Endothelial cell of umbilical vein (primary cell): ENCODE measurements at regions not wholly inside any gene's neighbourhood (a gene's known extent, or its start where the extent isn't known, plus 50 kb on each side); places are given as distances from the start of the nearest gene placed in this dataset.
"Not testable (repeated sequence)": the region's sequence is repeated elsewhere in the genome, so short reads cannot be mapped to it uniquely, and the experiment has no call there.

ENCODE experiments used
- BruUV-seq: library from RNA; stranded (reverse); fragments of 400-500 nt; replicated peaks from 2 replicates; lab custom pipeline; 2021; lab: Mats Ljungman, UMichigan
- CTCF ChIA-PET: fragments of 300-600, 350-600 bp; sonication (Branson Sonifier 250); formaldehyde crosslinking; loops from one replicate; lab custom pipeline; 2021; ENCODE audit warnings: antibody characterized with exemption, inconsistent platforms; lab: Charles Lee
- POLR2A ChIA-PET: fragments of 300-600, 350-600 bp; sonication (Branson Sonifier 250); formaldehyde crosslinking; loops from one replicate; lab custom pipeline; 2021; ENCODE audit warnings: antibody characterized with exemption, inconsistent platforms; lab: Charles Lee
- DNase-seq: peaks from one replicate; pipeline ENCODE4 v3.0.0-alpha.2; 2011; ENCODE audit warnings: low read depth, low spot score
- FAIRE-seq: peaks from 2 replicates; lab custom pipeline; 2011; peaks lifted over from hg19 to GRCh38; lab: Jason Lieb, UNC
- H2AFZ ChIP-seq: 2 replicates; pipeline ENCODE4 v1.6.0; 2012; ENCODE audit warnings: low read depth, low read length, control low read depth, inconsistent platforms
- H3K27ac ChIP-seq: 2 replicates; pipeline ENCODE4 v1.5.1; 2011; ENCODE audit warnings: low read depth, mild to moderate bottlenecking, control low read depth, low read length, moderate library complexity; ENCODE audit not compliant: insufficient read depth
- H3K27me3 ChIP-seq, 2 experiments: 2 replicates each; pipeline versions ENCODE4 v1.6.0 to v1.6.1; 2011; ENCODE audit warnings: low read length in 2 of 2, mixed read lengths in 1 of 2; ENCODE audit not compliant: control insufficient read depth in 2 of 2, insufficient read depth in 2 of 2
- H3K36me3 ChIP-seq, 2 experiments: 2 replicates in 1 of 2; 3 replicates in 1 of 2; pipeline ENCODE4 v1.5.1; 2011; ENCODE audit warnings: low read length in 2 of 2, mild to moderate bottlenecking in 1 of 2, moderate library complexity in 1 of 2; ENCODE audit not compliant: control insufficient read depth in 2 of 2, insufficient read depth in 2 of 2; ENCODE audit errors: extremely low read depth in 1 of 2
- H3K4me1 ChIP-seq: 3 replicates; pipeline ENCODE4 v1.5.1; 2011; ENCODE audit warnings: mild to moderate bottlenecking, low read length; ENCODE audit not compliant: control insufficient read depth, insufficient read depth; ENCODE audit errors: extremely low read depth
- H3K4me2 ChIP-seq: 2 replicates; pipeline ENCODE4 v1.6.1; 2011; ENCODE audit warnings: low read length, control low read depth, mixed read lengths; ENCODE audit not compliant: insufficient read depth
- H3K4me3 ChIP-seq, 3 experiments: fragments of 200-600 bp in 1 of 3; sonication (generic), shearing (Covaris generic) in 1 of 3; replicated peaks in 1 of 3; 2 replicates each; pipeline ENCODE4 v1.5.1; 2011 to 2016; ENCODE audit warnings: control low read depth in 3 of 3, low read length in 3 of 3, mild to moderate bottlenecking in 2 of 3, inconsistent platforms in 1 of 3, low read depth in 1 of 3, moderate library complexity in 1 of 3; ENCODE audit not compliant: insufficient read depth in 1 of 3
- H3K79me2 ChIP-seq: 2 replicates; pipeline ENCODE4 v1.6.0; 2012; ENCODE audit warnings: low read length, inconsistent platforms; ENCODE audit not compliant: control insufficient read depth, insufficient read depth
- H3K9ac ChIP-seq: replicated peaks from 2 replicates; pipeline ENCODE3; 2011; ENCODE audit warnings: low read length, control low read depth; ENCODE audit not compliant: insufficient read depth; ENCODE audit errors: extremely low read depth
- H3K9me1 ChIP-seq: replicated peaks from 3 replicates; pipeline ENCODE4 v1.6.0; 2011; ENCODE audit warnings: mild to moderate bottlenecking, low read length; ENCODE audit not compliant: control insufficient read depth, insufficient read depth; ENCODE audit errors: extremely low read depth
- H3K9me3 ChIP-seq: replicated peaks from 2 replicates; pipeline ENCODE4 v1.5.1; 2012; ENCODE audit warnings: low read length, inconsistent platforms; ENCODE audit not compliant: control insufficient read depth, insufficient read depth
- H4K20me1 ChIP-seq: replicated peaks from 2 replicates; pipeline ENCODE3; 2011; ENCODE audit warnings: mild to moderate bottlenecking, low read length; ENCODE audit not compliant: control insufficient read depth, insufficient read depth; ENCODE audit errors: extremely low read depth
- CTCF ChIP-seq, 2 donors: IDR thresholded peaks; 1 replicate in 1 of 2; 2 replicates in 1 of 2; pipeline ENCODE4 v1.5.1; 2011; ENCODE audit warnings: low read length in 2 of 2, mild to moderate bottlenecking in 2 of 2, moderate library complexity in 2 of 2, control low read depth in 1 of 2, inconsistent platforms in 1 of 2, low read depth in 1 of 2; ENCODE audit not compliant: insufficient read depth in 1 of 2; ENCODE audit errors: extremely low read depth in 1 of 2
- EZH2 ChIP-seq: IDR thresholded peaks from 2 replicates; pipeline ENCODE4 v1.6.1; 2012; ENCODE audit warnings: borderline replicate concordance, low read depth, mild to moderate bottlenecking, moderate library complexity, low read length, inconsistent platforms; ENCODE audit not compliant: severe bottlenecking
- FOS ChIP-seq: IDR thresholded peaks from 2 replicates; pipeline ENCODE4 v1.6.1; 2011; ENCODE audit warnings: mild to moderate bottlenecking, low read length, moderate library complexity, borderline replicate concordance; ENCODE audit not compliant: insufficient read depth
- GATA2 ChIP-seq: IDR thresholded peaks from 2 replicates; pipeline ENCODE4 v1.7.0; 2011; ENCODE audit warnings: low read depth, mild to moderate bottlenecking, moderate library complexity, mixed read lengths, low read length; ENCODE audit not compliant: insufficient read length, insufficient read depth
- JUN ChIP-seq: IDR thresholded peaks from 2 replicates; pipeline ENCODE4 v1.6.1; 2011; ENCODE audit warnings: borderline replicate concordance, low read depth; ENCODE audit not compliant: insufficient read length, insufficient read depth
- MAX ChIP-seq: IDR thresholded peaks from 2 replicates; pipeline ENCODE4 v1.6.1; 2011; ENCODE audit not compliant: insufficient read depth, insufficient read length
- MYC ChIP-seq: IDR thresholded peaks from one replicate; pipeline ENCODE4 v1.6.1; 2011; ENCODE audit warnings: mild to moderate bottlenecking, low read depth, low read length
- POLR2A ChIP-seq: IDR thresholded peaks from 2 replicates; pipeline ENCODE4 v1.6.1; 2012; ENCODE audit warnings: low read depth, mild to moderate bottlenecking, control low read depth, low read length
- POLR2AphosphoS5 ChIP-seq: IDR thresholded peaks from 2 replicates; pipeline ENCODE4 v1.6.1; 2012; ENCODE audit warnings: low read depth, mild to moderate bottlenecking, control low read depth, low read length, moderate library complexity; ENCODE audit not compliant: insufficient read depth
- dilution Hi-C: fragments of 300-500 bp; cut with MboI; formaldehyde crosslinking; loops from one replicate; pipeline ENCODE4 v1.15.0; 2019; ENCODE audit warnings: low sequenced_read_pairs; ENCODE audit not compliant: extremely low pct_ligation_motif_present
- intact Hi-C: fragments of 100-400 bp; cut with micrococcal nuclease; formaldehyde crosslinking; loops from one replicate; pipeline ENCODE4 v1.10.0; 2022

DNA sequence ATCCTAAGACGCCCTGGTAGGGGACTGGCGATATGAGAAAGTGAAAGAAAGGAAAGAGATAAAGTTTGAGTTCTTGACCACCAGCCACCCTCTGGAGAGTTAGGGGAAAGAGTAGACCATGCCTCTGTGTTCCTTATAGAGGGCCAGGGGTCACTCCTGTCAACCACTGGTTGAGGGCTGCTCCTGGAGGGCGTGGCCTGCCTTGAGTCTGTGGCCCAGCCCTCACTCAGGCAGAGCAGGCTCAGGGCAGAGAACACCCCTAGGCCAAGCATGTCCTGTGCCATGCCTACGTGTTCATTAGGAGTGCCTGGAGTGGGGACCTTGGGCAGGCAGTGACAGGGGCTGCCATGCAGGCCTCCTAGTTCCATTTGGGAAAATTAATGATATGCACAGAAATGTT lies 161.1 kb upstream of the EPB41L3 start:
- Histone ChIP-seq H4K20me1 (no peaks in the 10 kb centered on the region), H3K4me2 (no peak overlapping the region), H3K36me3 (no peaks in the 10 kb centered on the region), H3K4me1 (no peaks in the 10 kb centered on the region), H3K79me2 (no peaks in the 10 kb centered on the region), H3K9ac (no peak overlapping the region), H2AFZ (no peak overlapping the region), H3K9me3 (no peaks in the 10 kb centered on the region), H3K9me1 (no peaks in the 10 kb centered on the region), H3K4me3 (no peak overlapping the region), H3K27ac (no peak overlapping the region), H3K27me3 (no peaks in the 10 kb centered on the region)
- intact Hi-C loops = no loop called here
- POLR2A ChIA-PET = no interaction called here
- CTCF ChIA-PET = no interaction called here
- BruUV-seq = no TSS peak
- TF ChIP-seq MYC (no peak), CTCF (IDR thresholded peaks at IDR 0.05; ENCODE audit: extremely low read depth in 1 of 2, insufficient read depth in 1 of 2, low read depth in 1 of 2, low read length in 2 of 2) (no peak), MAX (no peak), JUN (no peak), POLR2A (no peak), EZH2 (no peak), POLR2AphosphoS5 (no peak), FOS (no peak), GATA2 (no peak)
- FAIRE-seq = no peak
- dilution Hi-C loops = no loop called here
- no peak for DNase-seq

GRCh38 chr18:5702016-5702415 lies 158.2 kb upstream of the EPB41L3 start:
- H3K36me3 ChIP-seq, H3K9me1 ChIP-seq, H3K4me1 ChIP-seq, FAIRE-seq, CTCF ChIA-PET, H3K9me3 ChIP-seq, DNase-seq, H2AFZ ChIP-seq, H3K27ac ChIP-seq, H3K4me2 ChIP-seq, H4K20me1 ChIP-seq, H3K9ac ChIP-seq, BruUV-seq, POLR2A ChIA-PET, H3K27me3 ChIP-seq, H3K79me2 ChIP-seq, H3K4me3 ChIP-seq, dilution Hi-C loops, intact Hi-C loops: not testable (repeated sequence)
